HEK293 (cell line): ENCODE measurements at regions not wholly inside any gene's neighbourhood (a gene's known extent, or its start where the extent isn't known, plus 50 kb on each side); places are given as distances from the start of the nearest gene placed in this dataset.

Experiments
- CTCF ChIA-PET: fragments of 350-600 bp; formaldehyde crosslinking; extraction: SDS; loops from one replicate; lab custom pipeline; 2021; ENCODE audit warnings: antibody characterized with exemption; lab: Yijun Ruan, JAX
- POLR2A ChIA-PET: fragments of 300-600 bp; formaldehyde crosslinking; extraction: SDS; loops from one replicate; lab custom pipeline; 2020; ENCODE audit warnings: antibody characterized with exemption, inconsistent platforms; lab: Yijun Ruan, JAX
- H3K27ac ChIP-seq: fragments of 200-500 bp; sonication (Bioruptor generic); 2 replicates; pipeline ENCODE4 v1.5.1; 2014; ENCODE audit warnings: low read depth, low read length, control low read depth, inconsistent platforms; ENCODE audit errors: extremely low read depth
- H3K36me3 ChIP-seq, 2 experiments: fragments of 200-500 bp in 1 of 2; sonication (Bioruptor generic) in 1 of 2; 1 replicate in 1 of 2; 2 replicates in 1 of 2; pipeline ENCODE4 v1.5.1; 2014 to 2017; ENCODE audit warnings: inconsistent platforms in 2 of 2, low read length in 2 of 2; ENCODE audit not compliant: control insufficient read depth in 2 of 2, insufficient read depth in 1 of 2
- H3K4me1 ChIP-seq: fragments of 200-500 bp; sonication (Bioruptor generic); 2 replicates; pipeline ENCODE4 v1.5.1; 2014; ENCODE audit warnings: mild to moderate bottlenecking, low read length, inconsistent platforms; ENCODE audit not compliant: control insufficient read depth, insufficient read depth
- H3K4me3 ChIP-seq: 2 replicates; pipeline ENCODE4 v1.5.1; 2011; ENCODE audit warnings: low read depth, mild to moderate bottlenecking, control low read depth, low read length, moderate library complexity
- H3K9me3 ChIP-seq: fragments of 200-500 bp; sonication (Bioruptor generic); 2 replicates; pipeline ENCODE4 v1.5.1; 2014; ENCODE audit warnings: low read depth, low read length, inconsistent platforms; ENCODE audit not compliant: control insufficient read depth, insufficient read depth
- GLIS1 ChIP-seq: fragments of 450-650 bp; formaldehyde crosslinking; IDR thresholded peaks from 2 replicates; pipeline ENCODE4 v1.5.1; 2016; ENCODE audit warnings: missing biosample characterization, missing genetic modification characterization
- KLF16 ChIP-seq: fragments of 450-650 bp; formaldehyde crosslinking; IDR thresholded peaks from 2 replicates; pipeline ENCODE4 v1.5.1; 2017; ENCODE audit warnings: missing biosample characterization, missing genetic modification characterization
- ZNF157 ChIP-seq: fragments of 450-650 bp; formaldehyde crosslinking; IDR thresholded peaks from 2 replicates; pipeline ENCODE4 v1.5.1; 2016; ENCODE audit warnings: missing biosample characterization, missing genetic modification characterization
- ZNF16 ChIP-seq: fragments of 450-650 bp; formaldehyde crosslinking; IDR thresholded peaks from 2 replicates; pipeline ENCODE4 v1.5.1; 2016; ENCODE audit warnings: low read depth, missing biosample characterization, missing genetic modification characterization
- ZNF19 ChIP-seq: fragments of 450-650 bp; formaldehyde crosslinking; IDR thresholded peaks from 2 replicates; pipeline ENCODE4; 2016; ENCODE audit warnings: missing biosample characterization, missing genetic modification characterization, low read depth
- ZNF24 ChIP-seq: fragments of 450-650 bp; formaldehyde crosslinking; IDR thresholded peaks from 2 replicates; pipeline ENCODE4 v1.5.1; 2016; ENCODE audit warnings: missing biosample characterization, missing genetic modification characterization
- ZNF311 ChIP-seq: fragments of 450-650 bp; formaldehyde crosslinking; IDR thresholded peaks from 2 replicates; pipeline ENCODE4 v1.5.1; 2017; ENCODE audit warnings: missing biosample characterization, missing genetic modification characterization, borderline replicate concordance
- ZNF324 ChIP-seq: fragments of 450-650 bp; formaldehyde crosslinking; IDR thresholded peaks from 2 replicates; pipeline ENCODE4 v1.5.1; 2016; ENCODE audit warnings: missing biosample characterization, missing genetic modification characterization
- ZNF423 ChIP-seq: fragments of 450-650 bp; formaldehyde crosslinking; IDR thresholded peaks from 2 replicates; pipeline ENCODE4 v1.5.1; 2016; ENCODE audit warnings: missing biosample characterization, missing genetic modification characterization
- ZNF510 ChIP-seq: fragments of 450-650 bp; formaldehyde crosslinking; IDR thresholded peaks from 2 replicates; pipeline ENCODE4 v1.5.1; 2018; ENCODE audit warnings: mild to moderate bottlenecking, missing genetic modification characterization, missing biosample characterization; ENCODE audit not compliant: insufficient replicate concordance
- ZNF596 ChIP-seq: fragments of 450-650 bp; IDR thresholded peaks from 2 replicates; pipeline ENCODE4 v1.5.0; 2018; ENCODE audit warnings: missing biosample characterization, mild to moderate bottlenecking, missing genetic modification characterization, moderate library complexity
- ZNF623 ChIP-seq: fragments of 450-650 bp; formaldehyde crosslinking; IDR thresholded peaks from 2 replicates; pipeline ENCODE4 v1.5.1; 2016; ENCODE audit warnings: missing biosample characterization, missing genetic modification characterization
- ZNF707 ChIP-seq: fragments of 450-650 bp; formaldehyde crosslinking; IDR thresholded peaks from 2 replicates; pipeline ENCODE4 v1.5.1; 2016; ENCODE audit warnings: missing biosample characterization, missing genetic modification characterization
- ZSCAN30 ChIP-seq: fragments of 450-650 bp; IDR thresholded peaks from 2 replicates; pipeline ENCODE4 v1.5.1; 2018; ENCODE audit warnings: missing biosample characterization, mild to moderate bottlenecking, missing genetic modification characterization, moderate library complexity
- TF ChIP-seq, protein P1 (sequence below): fragments of 450-650 bp; formaldehyde crosslinking; IDR thresholded peaks from 2 replicates; pipeline ENCODE4 v1.5.1; 2016; ENCODE audit warnings: missing biosample characterization, missing genetic modification characterization
- TF ChIP-seq, protein P2 (sequence below): fragments of 450-650 bp; formaldehyde crosslinking; IDR thresholded peaks from 2 replicates; pipeline ENCODE4; 2016; ENCODE audit warnings: missing biosample characterization, missing genetic modification characterization

DNA sequence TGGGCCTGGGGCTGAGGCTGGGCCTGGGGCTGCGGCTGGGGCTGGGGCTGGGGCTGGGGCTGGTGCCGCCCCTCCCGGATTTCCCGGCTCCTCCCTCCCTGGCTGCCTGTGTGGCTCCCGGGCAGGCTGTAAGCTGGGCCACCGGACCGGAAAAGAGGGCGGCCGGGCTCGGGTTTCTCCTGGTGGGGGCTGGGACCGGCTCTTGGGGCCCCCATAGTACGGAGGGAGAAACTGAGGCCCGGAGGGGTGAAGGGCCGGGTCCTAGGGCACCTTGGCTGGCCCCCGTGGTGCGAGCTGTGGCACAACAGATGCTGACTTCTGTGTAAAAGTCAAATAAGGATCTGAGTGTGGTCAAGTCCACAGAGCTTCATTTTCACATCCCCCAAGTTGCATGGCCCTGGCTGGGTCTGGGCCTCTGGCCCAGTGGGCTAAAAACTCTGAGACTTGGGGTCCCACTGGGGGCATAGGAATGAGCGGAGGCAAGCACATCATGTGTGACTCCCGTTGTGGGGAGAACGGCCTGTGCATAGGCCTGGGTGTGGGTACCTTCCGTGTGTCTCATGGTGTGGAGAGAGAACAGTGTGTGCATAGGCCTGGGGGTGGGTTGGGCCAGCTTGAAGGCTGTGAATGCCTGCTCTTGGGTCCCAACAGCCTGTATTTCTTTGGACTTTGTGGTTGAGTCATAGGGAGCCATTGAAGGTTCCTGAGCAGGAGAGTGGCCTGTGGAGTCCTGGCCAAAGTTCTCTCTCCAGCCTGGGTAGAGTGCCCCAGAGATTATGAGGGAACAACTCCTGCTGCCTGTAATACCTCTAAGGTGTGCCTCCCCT lies 123.9 kb upstream of the CIBAR2 start:
- POLR2A ChIA-PET: no interaction called here
- Histone ChIP-seq H3K4me3 (no peak overlapping the region; the same call in 1 of the 2 replicates), H3K36me3 (no peaks in the 10 kb centered on the region), H3K27ac (no peak overlapping the region), H3K9me3 (no peaks in the 10 kb centered on the region), H3K4me1 (peaks cover 6% of the 10 kb centered on the region)
- CTCF ChIA-PET: interaction anchor here (0.6 to 1.2 kb wide), 2 partner anchors 9 to 17 kb away, joined by 3 read pairs; no protein-coding TSS in a partner anchor
- no peak for TF ChIP-seq ZNF596 (tag by site-specific recombination)
- TF ChIP-seq, protein P1, sequence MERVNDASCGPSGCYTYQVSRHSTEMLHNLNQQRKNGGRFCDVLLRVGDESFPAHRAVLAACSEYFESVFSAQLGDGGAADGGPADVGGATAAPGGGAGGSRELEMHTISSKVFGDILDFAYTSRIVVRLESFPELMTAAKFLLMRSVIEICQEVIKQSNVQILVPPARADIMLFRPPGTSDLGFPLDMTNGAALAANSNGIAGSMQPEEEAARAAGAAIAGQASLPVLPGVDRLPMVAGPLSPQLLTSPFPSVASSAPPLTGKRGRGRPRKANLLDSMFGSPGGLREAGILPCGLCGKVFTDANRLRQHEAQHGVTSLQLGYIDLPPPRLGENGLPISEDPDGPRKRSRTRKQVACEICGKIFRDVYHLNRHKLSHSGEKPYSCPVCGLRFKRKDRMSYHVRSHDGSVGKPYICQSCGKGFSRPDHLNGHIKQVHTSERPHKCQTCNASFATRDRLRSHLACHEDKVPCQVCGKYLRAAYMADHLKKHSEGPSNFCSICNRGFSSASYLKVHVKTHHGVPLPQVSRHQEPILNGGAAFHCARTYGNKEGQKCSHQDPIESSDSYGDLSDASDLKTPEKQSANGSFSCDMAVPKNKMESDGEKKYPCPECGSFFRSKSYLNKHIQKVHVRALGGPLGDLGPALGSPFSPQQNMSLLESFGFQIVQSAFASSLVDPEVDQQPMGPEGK (tag by site-specific recombination): no peak
- TF ChIP-seq ZNF311 (tag by site-specific recombination): no peak
- TF ChIP-seq ZNF423: no peak
- peak; percentile 87 for TF ChIP-seq ZNF16 (tag by site-specific recombination)
- no peak for TF ChIP-seq ZNF324 (tag by site-specific recombination)
- no peak for TF ChIP-seq ZNF707 (tag by site-specific recombination)
- no peak for TF ChIP-seq ZNF19 (tag by site-specific recombination)

DNA sequence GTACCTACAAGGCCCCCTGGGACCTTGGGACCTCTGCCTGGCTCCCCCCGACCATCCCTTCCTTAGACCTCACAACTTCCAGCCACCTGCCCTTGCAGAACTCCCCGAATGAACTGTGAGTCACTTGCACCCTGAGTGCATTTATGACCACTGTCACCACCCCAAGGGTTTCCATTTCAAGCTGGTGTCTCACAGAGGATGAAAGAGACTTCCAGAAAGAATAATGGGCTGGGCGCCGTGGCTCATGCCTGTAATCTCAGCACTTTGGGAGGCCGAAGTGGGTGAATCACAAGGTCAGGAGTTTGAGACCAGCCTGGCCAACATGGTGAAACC lies 124.5 kb upstream of the CIBAR2 start:
- CTCF ChIA-PET: interaction anchor here (0.7 to 1.2 kb wide), 2 partner anchors 17 to 122 kb away, joined by 3 to 5 read pairs; no protein-coding TSS in a partner anchor

GRCh38 chr16:85237817-85238216 lies 125.5 kb upstream of the CIBAR2 start:
- ChIA-PET POLR2A (no interaction called here), CTCF (no interaction called here)
- Histone ChIP-seq H3K36me3 (no peaks in the 10 kb centered on the region), H3K4me3 (no peak overlapping the region), H3K4me1 (peaks cover 2% of the 10 kb centered on the region; the same call in 1 of the 2 replicates), H3K27ac (no peak overlapping the region), H3K9me3 (no peaks in the 10 kb centered on the region)
- no peak for TF ChIP-seq ZNF157 (tag by site-specific recombination)
- no peak for TF ChIP-seq ZNF623 (tag by site-specific recombination)
- TF ChIP-seq ZNF24 (tag by site-specific recombination): peak; percentile 80; the same call in 1 of the 2 replicates

More for the DNA sequence above, 124.5 kb upstream of the CIBAR2 start:
- Histone ChIP-seq H3K4me3 (no peak overlapping the region), H3K9me3 (no peaks in the 10 kb centered on the region), H3K36me3 (no peaks in the 10 kb centered on the region), H3K4me1 (peaks cover 5% of the 10 kb centered on the region), H3K27ac (no peak overlapping the region)
- TF ChIP-seq KLF16: no peak
- no peak for TF ChIP-seq ZNF324 (tag by site-specific recombination)
- TF ChIP-seq, protein P2, sequence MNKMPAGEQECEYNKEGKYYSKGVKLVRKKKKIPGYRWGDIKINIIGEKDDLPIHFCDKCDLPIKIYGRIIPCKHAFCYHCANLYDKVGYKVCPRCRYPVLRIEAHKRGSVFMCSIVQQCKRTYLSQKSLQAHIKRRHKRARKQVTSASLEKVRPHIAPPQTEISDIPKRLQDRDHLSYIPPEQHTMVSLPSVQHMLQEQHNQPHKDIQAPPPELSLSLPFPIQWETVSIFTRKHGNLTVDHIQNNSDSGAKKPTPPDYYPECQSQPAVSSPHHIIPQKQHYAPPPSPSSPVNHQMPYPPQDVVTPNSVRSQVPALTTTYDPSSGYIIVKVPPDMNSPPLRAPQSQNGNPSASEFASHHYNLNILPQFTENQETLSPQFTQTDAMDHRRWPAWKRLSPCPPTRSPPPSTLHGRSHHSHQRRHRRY: no peak
- no peak for TF ChIP-seq ZSCAN30 (tag by site-specific recombination)
- no peak for TF ChIP-seq ZNF510
- TF ChIP-seq GLIS1 (tag by site-specific recombination): peak; percentile 49; the same call in 1 of the 2 replicates
- POLR2A ChIA-PET: no interaction called here
